HFF-Myc (cell line): ENCODE measurements at regions not wholly inside any gene's neighbourhood (a gene's known extent, or its start where the extent isn't known, plus 50 kb on each side); places are given as distances from the start of the nearest gene placed in this dataset.

Source experiments
- DNase-seq: peaks from one replicate; pipeline ENCODE4 v3.0.0-alpha.2; 2011; ENCODE audit warnings: low read depth; ENCODE audit errors: extremely low read depth
- H3K4me3 ChIP-seq: replicated peaks from 2 replicates; pipeline ENCODE4 v1.5.1; 2011; ENCODE audit warnings: low read depth, mild to moderate bottlenecking, control low read depth, low read length
- CTCF ChIP-seq: IDR thresholded peaks from 2 replicates; pipeline ENCODE4 v1.5.1; 2012; ENCODE audit warnings: mild to moderate bottlenecking, low read depth, low read length, control low read depth; ENCODE audit errors: missing control alignments

GRCh38 chr21:32192291-32193097, 86.4 kb downstream of the MIS18A start:
- no peak for DNase-seq
- no peak for TF ChIP-seq CTCF
- H3K4me3 ChIP-seq = no peak overlapping the region

GRCh38 chr21:32190493-32191144, 88.2 kb downstream of the MIS18A start:
- no peak for DNase-seq
- no peak overlapping the region for H3K4me3 ChIP-seq
- TF ChIP-seq CTCF = no peak

DNA sequence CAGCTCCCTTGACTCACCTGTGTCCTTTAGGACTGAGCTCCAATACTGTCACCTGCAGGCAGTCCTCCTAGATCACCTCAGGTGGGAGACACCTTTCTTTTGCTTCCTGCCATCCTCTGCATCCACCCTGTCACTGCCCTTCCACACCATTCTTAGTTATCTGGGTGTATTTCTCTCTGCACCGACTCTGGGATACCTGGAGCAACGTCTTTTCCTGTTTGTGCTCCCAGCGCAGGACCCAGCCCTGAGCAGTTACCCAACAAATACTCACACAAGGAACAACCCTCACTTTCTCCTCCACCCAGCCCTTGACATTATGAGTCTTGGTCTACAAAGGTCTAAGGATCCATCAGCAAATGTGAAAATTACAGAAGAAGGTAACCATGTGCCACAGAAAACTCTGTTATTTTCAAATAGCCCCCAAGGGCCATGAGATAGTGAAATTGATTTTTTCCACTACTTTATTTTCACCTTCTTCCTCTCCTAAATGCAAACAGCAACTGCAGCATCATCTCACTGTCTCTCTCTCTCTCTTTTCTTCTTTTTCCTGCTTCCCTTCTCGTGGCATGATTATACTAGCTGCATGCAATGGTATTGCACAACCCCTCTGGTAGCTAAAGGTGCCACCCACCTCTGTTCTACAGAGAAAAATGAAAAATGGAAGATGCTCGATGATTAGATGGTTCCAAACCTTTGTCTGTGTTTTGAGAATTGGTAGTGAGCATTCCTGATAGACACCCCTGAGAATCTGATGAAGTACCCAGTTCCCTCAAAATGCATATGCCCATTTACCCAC, 89.0 kb downstream of the MIS18A start:
- TF ChIP-seq CTCF = no peak
- H3K4me3 ChIP-seq = no peak overlapping the region
- no peak for DNase-seq

- no peak overlapping the region for H3K4me3 ChIP-seq
- no peak for DNase-seq
- TF ChIP-seq CTCF = no peak
Observed at GRCh38 chr21:32186804-32187203, 92.0 kb downstream of the MIS18A start.

GRCh38 chr21:32185726-32186125, 93.1 kb downstream of the MIS18A start:
- DNase-seq = no peak
- no peak for TF ChIP-seq CTCF
- no peak overlapping the region for H3K4me3 ChIP-seq

GRCh38 chr21:32185103-32185502, 93.7 kb downstream of the MIS18A start:
- DNase-seq = no peak
- H3K4me3 ChIP-seq = no peak overlapping the region
- TF ChIP-seq CTCF = no peak
